ACHN (cell line): ENCODE measurements at regions not wholly inside any gene's neighbourhood (a gene's known extent, or its start where the extent isn't known, plus 50 kb on each side); places are given as distances from the start of the nearest gene placed in this dataset.
"Not testable (repeated sequence)": the region's sequence is repeated elsewhere in the genome, so short reads cannot be mapped to it uniquely, and the experiment has no call there.

Experiments used
- DNase-seq: peaks from one replicate; pipeline ENCODE4 v3.0.0-alpha.2; 2015
- in situ Hi-C: cut with HindIII; loops from 2 replicates; pipeline ENCODE4 v1.10.0; 2017; ENCODE audit warnings: low sequenced_read_pairs, low pct_ligation_motif_present, low pct_unique_long_range_greater_than_20kb

DNA sequence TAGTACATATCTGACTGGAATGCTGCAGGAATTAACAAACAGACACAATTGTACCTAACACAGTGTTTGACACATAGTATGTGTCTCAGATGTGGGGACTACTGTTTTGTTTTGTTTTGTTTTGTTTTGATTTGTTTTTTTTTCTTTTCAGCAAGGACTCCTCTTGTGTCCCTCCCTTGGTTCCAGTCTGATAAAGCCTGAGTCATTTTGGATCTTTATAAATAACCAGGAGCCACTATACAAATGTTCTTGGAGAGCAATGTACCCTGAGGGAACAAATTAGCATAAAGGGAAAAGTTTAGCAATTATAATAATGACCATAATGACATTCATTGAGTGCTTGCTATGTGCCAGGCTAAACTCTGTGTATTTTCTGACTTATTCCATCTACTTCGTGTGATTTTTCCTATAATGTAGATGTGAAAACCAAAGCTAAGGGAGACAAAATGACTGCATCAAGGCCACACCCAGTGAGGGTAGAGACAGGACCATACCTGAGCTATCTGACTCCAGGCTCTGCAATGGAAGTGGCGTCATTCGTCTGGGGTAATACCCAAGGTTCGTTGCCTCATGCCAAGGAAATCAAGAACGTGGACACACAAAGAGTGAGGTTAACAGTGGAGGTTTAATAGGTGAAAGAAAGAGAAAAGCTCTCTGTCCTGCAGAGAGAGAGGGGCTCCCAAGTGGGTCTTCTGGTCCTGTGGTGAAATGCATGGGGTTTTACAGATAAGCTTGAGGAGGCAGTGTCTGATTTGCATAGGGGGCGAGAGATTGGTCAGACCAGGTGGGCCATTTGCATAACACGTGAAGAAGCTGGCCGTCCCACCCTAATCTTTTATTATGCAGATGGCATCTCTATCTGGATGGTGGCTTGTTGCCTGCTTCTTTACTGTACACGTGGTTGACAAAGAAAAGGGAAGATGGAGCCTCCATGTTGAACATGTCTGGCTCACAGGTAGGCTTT is 285.5 kb upstream of the SFSWAP start:
- DNase-seq: no peak
- in situ Hi-C loops: no loop called here

DNA sequence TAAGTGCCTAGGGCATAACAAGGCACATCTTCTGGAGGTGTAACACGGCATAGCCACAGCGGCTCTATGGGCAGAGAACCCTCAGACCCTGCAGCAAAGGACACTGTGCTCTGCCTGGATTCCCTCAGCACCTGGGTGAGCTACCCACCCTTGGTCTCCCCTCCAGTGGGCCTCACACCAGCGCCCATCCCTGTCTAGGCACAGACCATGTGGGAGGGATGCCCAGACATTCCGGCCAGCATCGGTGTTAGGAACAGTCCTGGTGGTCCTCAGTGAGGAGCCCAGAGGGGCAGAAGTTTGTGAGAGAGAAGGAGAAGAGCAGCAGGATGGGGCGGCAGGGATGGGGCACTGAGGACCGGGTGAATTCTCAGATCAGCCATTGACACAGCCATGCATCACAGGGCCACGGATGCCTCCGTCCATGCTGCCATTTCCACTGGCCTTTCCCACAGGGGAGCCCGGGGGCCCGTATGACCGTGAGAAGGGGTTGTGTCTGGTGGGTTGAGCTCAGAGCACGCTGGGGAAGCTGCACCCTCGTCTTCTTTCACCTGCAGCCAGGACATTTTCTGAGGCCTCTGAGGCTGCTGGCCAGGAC is 282.7 kb upstream of the SFSWAP start:
- in situ Hi-C loops: no loop called here

DNA sequence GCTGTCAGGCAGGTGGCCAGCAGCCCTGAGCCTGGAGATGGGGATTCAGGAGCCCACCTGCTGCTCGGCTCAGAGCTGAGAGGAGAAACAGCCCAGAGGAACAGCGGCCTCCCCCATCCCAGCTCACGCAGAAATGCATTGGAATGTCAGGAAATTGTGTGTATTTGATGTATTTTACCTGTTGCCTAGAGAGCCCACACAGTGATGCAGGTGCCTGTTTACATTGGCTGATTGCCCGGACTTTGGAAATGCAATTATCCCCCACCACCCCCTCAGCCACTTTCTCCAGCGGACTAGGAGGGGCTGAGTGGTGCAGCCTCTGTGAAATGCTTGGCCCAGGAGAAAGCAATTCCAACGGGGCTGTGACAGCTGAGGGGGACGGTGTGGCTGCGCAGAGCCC is 281.7 kb upstream of the SFSWAP start:
- in situ Hi-C loops, DNase-seq: not testable (repeated sequence)

More for the DNA sequence above, 282.7 kb upstream of the SFSWAP start:
- no peak for DNase-seq

DNA sequence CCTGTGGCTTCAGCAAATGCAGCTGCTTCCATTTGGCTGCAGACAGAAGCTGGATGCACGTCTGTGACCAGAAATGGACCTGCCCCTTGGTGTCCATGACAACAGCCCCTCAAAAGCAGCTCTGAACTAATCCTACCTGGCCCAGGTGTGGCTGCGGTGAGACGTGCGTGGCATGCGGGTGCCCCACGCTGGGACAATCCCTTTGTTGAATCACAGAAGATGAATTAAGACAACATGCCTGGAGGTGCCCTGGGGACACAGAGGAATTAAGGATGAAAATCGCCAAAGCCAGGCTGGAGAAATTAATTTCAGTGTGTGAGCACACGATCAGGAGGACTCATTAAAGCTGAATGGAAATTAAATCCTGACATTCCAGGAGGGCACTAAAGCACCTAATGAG is 281.2 kb upstream of the SFSWAP start:
- in situ Hi-C loops, DNase-seq: not testable (repeated sequence)

DNA sequence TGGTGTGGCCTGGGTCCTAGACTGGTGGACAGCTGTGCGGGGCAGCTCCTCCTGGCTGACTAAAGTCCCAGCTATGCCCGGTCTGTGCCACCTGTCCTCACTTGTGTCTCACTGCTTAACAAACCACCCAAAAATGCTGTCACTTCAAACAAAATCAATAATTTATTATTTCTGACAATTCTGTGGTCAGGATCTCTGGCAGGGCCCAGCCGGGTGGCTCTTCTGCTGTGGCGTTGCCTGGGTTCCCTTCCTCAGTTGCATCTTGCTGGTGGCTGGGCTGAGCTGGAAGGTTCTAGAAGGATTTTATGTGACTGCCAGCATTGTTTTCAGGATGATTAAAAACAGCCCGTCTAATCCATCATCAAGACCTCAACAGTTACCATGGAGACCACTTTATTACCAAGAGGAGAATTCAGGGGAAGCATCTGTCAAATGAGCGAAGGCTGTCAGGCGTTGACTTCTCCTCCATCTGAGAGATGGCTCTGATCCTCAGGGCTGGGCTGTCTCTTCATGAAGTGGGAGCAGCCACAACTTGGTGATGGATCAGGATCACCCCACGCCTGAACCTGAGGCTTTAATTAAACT is 280.6 kb upstream of the SFSWAP start:
- in situ Hi-C loops: no loop called here
- DNase-seq: no peak

DNA sequence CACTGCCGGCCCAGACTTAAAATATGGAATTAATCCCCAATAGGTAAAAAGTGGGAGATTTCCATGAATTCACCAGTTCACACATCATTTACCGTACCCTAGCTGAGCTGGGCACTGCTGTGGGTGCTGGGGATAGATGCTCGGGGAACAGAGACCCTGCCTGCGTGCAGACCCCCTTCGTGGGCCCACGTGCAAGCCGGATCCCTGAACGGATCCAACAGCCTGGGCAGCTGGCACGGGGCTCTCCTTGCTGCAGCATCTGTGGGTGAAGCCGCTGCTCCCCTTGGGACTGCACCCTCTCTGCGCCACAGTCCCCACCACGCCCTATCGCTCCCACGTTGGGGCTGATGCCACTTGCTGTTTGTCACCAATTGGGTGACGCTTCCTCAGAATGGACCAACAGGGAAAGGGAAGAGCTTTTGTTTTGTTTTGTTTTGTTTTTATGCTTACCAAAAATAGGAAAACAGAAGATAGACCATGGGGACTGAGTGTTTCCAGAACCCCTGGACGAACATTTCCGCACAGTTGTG is 279.7 kb upstream of the SFSWAP start:
- DNase-seq, in situ Hi-C loops: not testable (repeated sequence)

DNA sequence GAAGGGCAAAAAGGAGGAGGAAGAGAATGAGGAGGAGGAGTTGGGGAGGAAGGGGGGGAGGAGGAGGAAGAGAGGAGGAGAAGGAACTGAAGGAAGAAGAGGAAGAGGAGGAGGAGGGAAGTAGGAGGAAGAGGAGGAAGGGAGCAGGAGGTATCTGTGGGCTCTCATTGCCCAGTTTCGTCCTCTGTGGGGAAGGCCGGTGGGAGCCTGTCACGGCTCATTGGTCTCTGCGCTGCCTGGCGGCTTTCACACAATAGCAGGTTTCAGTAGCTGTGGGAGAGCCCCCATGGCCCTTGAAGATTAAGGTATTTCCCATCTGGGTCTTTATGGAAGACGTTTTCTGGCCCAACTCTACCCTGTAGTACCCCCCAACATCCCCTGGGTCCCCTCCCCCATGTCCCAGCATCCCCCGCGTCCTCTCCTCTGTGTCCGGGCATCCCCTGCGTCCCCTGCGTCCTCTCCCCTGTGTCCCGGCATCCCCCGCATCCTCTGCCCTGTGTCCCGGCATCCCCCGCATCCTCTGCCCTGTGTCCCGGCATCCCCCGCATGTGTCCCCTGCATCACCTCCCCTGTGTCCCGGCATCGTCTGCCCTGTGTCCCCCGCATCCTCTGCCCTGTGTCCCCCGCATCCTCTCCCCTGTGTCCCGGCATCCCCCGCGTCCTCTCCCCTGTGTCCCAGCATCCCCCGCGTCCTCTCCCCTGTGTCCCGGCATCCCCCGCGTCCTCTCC is 278.2 kb upstream of the SFSWAP start:
- in situ Hi-C loops: no loop called here
- no peak for DNase-seq

DNA sequence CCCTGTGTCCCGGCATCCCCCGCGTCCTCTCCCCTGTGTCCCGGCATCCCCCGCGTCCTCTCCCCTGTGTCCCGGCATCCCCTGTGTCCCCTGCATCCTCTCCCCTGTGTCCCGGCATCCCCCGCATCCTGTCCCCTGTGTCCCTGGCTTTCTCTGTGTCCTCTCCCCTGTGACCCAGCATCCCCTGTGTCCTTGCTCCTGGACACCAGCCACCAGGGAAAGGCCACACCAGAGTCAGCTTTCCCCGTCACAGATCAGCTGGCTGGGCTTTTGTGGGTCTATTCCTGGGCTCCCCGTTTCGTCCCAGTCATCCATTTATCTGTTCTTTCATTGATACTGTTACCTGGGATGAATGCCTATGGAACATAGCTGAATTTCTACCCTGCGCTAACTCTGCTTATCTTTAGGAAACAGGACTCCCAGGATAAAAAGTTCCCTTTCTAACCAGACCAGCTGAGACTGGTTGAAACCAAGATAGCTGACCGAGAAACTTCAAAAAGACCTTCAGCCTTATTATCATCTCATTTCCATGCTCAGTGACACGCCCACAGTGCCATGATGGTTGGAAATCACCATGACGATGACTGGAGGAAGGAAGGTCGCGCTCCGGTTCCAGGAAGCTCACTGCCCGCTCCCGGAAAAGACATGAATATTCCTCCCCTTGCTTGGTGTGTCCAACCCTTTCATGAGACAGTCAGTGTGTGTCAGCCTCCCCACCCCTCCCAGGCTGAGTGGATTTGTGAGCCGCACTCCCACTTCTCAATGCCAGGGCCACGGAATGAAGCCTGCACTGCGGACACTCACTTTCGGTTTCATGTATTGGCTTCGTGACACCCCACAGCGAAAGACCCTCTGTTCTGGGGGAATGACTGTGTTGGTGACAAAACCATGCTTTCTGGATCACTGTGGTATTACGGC is 276.4 kb upstream of the SFSWAP start:
- in situ Hi-C loops: no loop called here
- no peak for DNase-seq

DNA sequence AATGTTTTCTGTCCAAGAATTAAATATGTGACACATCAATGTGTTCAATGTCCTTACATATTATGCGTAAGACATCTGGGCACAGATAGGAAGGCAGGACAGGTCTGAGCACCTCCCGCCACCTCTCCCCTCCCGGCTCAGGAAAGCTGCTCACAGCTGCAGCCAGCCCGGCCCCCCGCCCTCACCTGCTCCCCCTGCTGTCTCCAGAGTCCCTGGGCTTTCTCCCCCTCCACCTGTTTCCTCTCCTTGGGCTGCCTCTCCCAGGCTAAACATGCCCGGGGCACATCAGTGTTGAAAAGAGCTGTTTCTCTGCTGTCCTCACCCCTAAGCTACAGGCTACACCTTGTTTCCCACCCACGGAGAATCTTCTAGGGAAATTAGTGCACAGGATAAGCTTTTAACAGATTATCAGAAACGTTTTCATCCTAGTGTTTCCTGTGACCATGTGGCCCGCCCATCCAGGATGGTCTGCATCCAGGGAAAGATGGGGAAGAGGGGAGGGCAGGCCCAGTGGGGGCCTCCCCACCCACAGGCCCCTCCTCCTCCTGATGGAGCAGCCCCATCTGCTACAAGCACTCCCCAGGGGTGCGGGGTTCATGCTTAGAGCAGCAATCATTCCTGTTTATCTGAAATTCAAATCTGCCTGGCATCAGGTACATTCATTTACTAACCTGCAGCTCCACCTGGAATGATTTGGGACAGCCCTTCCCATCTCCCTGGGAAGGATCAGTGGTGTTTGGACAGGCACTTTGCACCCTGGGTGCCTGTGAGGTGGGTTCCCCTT is 273.8 kb upstream of the SFSWAP start:
- in situ Hi-C loops: no loop called here

DNA sequence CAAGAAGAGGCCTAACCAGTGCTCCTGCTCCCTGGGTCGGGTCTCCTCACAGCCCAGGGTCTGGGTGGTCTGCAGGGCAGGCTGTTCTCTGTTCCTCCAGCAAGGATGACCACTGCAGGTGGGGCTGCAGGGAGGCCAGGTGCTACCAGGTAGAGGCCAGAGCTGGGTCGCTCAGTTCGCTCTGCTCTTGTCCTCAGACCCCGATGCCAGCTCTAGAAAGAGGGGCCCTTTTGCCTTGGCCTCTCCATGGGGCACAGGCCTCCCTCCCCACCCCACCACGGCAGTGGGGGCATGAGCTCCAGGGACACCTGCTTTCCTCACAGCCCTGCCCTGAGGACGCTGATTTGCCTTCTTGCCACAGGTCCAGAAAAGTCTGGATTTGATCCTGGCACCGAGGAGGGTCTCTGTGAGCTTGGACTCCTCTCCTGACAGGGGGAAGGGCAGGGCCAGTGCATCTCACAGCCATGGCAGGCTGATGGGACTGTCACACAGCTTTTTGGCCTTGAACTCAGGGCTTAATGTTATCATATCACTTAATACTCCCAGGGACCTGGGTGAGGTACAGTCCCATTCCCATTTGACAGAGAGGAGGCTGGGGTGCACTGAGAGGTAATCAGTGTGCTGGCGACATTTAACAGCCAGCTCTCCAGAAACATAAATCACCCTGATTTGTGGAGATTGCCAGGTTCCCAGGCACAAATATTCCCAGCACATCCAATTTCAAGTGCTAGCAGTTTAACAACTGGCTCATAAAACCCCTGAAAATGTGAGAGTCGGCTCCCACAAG is 273.0 kb upstream of the SFSWAP start:
- in situ Hi-C loops: no loop called here
- no peak for DNase-seq

More for the DNA sequence above, 273.8 kb upstream of the SFSWAP start:
- no peak for DNase-seq

DNA sequence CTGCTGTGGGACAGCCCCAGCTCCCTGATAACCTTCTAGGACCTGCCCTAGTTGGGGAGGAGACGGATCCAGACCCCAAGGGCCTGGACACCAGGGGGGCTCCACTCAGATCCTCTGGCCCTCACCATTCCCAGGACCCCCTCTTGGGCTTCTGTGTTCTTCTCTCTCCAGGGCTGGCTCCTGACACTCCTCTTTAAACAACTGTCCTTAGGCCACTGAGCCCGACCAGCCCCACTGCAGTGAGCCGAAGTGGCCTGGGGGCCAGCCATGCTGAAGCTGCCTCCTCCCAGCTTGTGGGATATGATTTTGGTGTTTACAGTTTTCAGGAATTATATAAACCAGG is 272.4 kb upstream of the SFSWAP start:
- DNase-seq, in situ Hi-C loops: not testable (repeated sequence)

DNA sequence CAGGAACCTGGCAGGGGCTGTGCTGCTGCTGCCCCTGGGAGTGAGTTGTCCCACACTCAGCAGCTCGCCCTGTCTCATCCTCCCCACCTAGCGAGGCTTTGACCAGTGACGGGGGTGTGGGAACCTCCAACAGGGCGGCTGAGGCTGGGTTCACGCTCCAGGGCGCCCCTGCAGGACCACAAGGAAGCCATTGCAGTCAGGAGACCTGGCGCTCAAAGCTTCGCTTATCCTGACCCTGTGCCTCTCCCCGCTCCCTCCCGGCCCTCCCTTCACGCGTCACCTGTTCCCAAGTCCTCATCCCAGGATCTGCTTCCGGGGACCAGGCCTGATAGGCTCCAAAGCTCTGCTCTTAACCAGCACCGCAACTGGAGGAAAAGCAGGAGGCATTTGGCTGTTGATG is 272.0 kb upstream of the SFSWAP start:
- in situ Hi-C loops: no loop called here

DNA sequence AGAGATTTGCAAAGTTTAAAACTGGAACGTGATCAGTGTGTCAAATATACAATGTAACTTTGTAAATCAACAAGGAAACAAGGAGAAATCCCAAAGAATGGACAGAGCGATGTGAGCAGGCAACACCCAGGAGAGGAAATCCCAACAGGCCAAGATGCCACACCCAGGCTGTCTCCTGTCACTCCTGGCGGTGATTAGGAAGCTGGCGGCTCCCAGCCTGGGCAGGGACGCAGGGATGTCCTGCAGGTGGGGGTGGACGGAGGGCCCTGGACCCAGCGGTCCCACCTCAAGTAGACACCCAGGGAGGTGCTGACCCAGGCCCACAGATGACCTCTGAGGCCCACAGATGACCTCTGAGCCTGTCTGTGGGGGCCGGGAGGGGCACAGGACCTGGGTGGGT is 271.1 kb upstream of the SFSWAP start:
- in situ Hi-C loops, DNase-seq: not testable (repeated sequence)

More for the DNA sequence above, 272.0 kb upstream of the SFSWAP start:
- no peak for DNase-seq

DNA sequence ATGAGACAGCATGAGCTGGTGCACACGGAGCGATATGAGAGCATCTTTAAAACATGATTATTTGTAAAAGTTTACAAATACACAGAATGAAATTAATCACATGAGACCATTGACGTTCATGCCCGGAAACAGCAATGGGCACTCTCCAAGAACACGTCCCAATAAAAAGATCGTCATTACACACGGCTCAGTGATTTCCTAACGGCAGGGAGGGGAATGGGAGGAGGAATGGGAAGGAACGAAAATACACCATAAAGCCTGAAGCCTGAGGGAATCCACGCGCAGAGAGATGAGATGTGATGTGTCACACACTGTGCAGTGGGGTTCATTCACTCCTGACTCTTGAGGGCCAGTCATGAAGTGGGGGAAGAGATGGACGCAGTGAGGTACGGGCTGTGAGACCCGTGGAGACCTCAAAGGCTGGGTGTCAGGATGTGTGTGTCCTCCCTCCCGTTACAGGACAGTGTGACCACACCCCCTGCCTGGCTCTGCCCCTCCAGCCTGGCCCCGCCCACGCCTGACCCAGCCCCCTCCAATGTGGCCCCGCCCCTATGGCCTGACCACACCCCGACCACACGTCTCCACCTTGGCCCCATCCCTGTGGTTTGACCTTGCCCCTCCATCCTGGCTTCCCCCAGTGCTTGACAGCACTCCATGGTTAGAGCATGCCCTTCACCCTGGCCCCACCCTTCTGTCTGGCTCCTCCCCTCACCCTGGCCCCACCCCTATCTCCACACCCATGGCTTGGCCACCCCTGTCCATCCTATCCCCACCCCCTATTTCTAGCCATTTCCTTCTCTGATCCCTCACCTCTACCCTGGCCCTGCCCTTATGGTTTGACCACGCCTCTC is 270.5 kb upstream of the SFSWAP start:
- in situ Hi-C loops: not testable (repeated sequence)

DNA sequence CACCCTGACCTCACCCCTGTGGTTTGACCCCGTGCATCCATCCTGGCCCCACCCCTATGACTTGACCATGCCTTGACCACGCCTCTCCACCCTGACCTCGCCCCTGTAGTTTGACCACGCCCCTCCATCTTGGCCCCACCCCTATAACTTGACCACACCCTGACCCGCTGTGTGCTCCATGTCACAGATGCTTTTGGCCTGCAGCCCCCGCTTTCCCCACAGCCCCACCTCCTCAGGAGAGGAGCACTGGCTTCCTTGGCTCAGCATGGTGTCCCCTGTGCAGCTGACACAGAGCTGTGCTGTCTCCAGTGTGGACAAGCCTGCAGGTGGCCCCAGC is 269.9 kb upstream of the SFSWAP start:
- in situ Hi-C loops: no loop called here
- no peak for DNase-seq

More for the DNA sequence above, 270.5 kb upstream of the SFSWAP start:
- DNase-seq: not testable (repeated sequence)
